H1 (cell line): ENCODE measurements at regions not wholly inside any gene's neighbourhood (a gene's known extent, or its start where the extent isn't known, plus 50 kb on each side); places are given as distances from the start of the nearest gene placed in this dataset.

Source experiments
- CTCF ChIA-PET: fragments of 300-600 bp; sonication (Branson Sonifier 250); formaldehyde crosslinking; loops from one replicate; lab custom pipeline; 2021; ENCODE audit not compliant: partially characterized antibody; lab: Charles Lee
- POLR2A ChIA-PET: fragments of 300-600 bp; sonication (Branson Sonifier 250); formaldehyde crosslinking; loops from one replicate; lab custom pipeline; 2021; ENCODE audit warnings: inconsistent platforms; ENCODE audit not compliant: partially characterized antibody; lab: Charles Lee
- DNase-seq, 2 experiments: peaks; one replicate each; pipeline versions ENCODE4 v3.0.0 to v3.0.0-alpha.2; 2010 to 2022; ENCODE audit warnings: low spot score in 2 of 2, low read depth in 1 of 2, mixed read lengths in 1 of 2
- FAIRE-seq: peaks from 2 replicates; lab custom pipeline; 2011; peaks lifted over from hg19 to GRCh38; lab: Jason Lieb, UNC
- H2AFZ ChIP-seq: 2 replicates; pipeline ENCODE4 v1.8.1; 2012; ENCODE audit warnings: low read length, inconsistent platforms
- H2AK5ac ChIP-seq: 2 replicates; pipeline ENCODE4 v1.6.1; 2013; ENCODE audit warnings: low read depth, low read length
- H2BK120ac ChIP-seq: replicated peaks from 2 replicates; pipeline ENCODE3; 2013; ENCODE audit warnings: low read depth, low read length, inconsistent platforms
- H2BK12ac ChIP-seq: 2 replicates; pipeline ENCODE4 v1.6.1; 2013; ENCODE audit warnings: low read depth, low read length
- H2BK15ac ChIP-seq: 2 replicates; pipeline ENCODE4 v1.6.1; 2013; ENCODE audit warnings: low read length
- H2BK20ac ChIP-seq: 2 replicates; pipeline ENCODE4 v1.6.1; 2013; ENCODE audit warnings: low read length
- H2BK5ac ChIP-seq: 2 replicates; pipeline ENCODE4 v1.6.1; 2013; ENCODE audit warnings: low read depth, low read length
- H3K14ac ChIP-seq: 2 replicates; pipeline ENCODE4 v1.6.1; 2013; ENCODE audit warnings: inconsistent platforms; ENCODE audit not compliant: insufficient read length
- H3K18ac ChIP-seq: 2 replicates; pipeline ENCODE4 v1.6.1; 2013; ENCODE audit warnings: low read length; ENCODE audit errors: extremely low read depth
- H3K23ac ChIP-seq: 2 replicates; pipeline ENCODE4 v1.6.1; 2013; ENCODE audit warnings: inconsistent platforms; ENCODE audit not compliant: insufficient read length
- H3K23me2 ChIP-seq: 2 replicates; pipeline ENCODE4 v1.6.1; 2013; ENCODE audit warnings: low read depth, low read length
- H3K27ac ChIP-seq: 2 replicates; pipeline ENCODE4 v1.6.1; 2011; ENCODE audit warnings: low read depth, low read length, inconsistent platforms
- H3K27me3 ChIP-seq, 4 experiments: replicated peaks in 1 of 4; 1 replicate in 1 of 4; 2 replicates in 3 of 4; pipeline versions ENCODE4 v1.6.1 to v1.8.1; 2011 to 2013; ENCODE audit warnings: low read length in 3 of 4, mild to moderate bottlenecking in 3 of 4, inconsistent platforms in 2 of 4, mixed read lengths in 2 of 4, moderate library complexity in 1 of 4; ENCODE audit not compliant: control insufficient read depth in 3 of 4, insufficient read depth in 3 of 4; ENCODE audit errors: extremely low read depth in 1 of 4
- H3K36me3 ChIP-seq, 4 experiments: 2 replicates each; pipeline versions ENCODE4 v1.6.1 to v1.8.1; 2011 to 2013; ENCODE audit warnings: mild to moderate bottlenecking in 4 of 4, low read length in 3 of 4, moderate library complexity in 2 of 4, control low read depth in 1 of 4, inconsistent platforms in 1 of 4; ENCODE audit not compliant: insufficient read depth in 4 of 4, control insufficient read depth in 2 of 4
- H3K4ac ChIP-seq: replicated peaks from 2 replicates; pipeline ENCODE3; 2013; ENCODE audit warnings: low read length, low read depth, mixed read lengths, inconsistent platforms; ENCODE audit not compliant: insufficient read length
- H3K4me1 ChIP-seq, 4 experiments: replicated peaks in 1 of 4; 1 replicate in 1 of 4; 2 replicates in 3 of 4; pipeline versions ENCODE4 v1.6.1 to v1.8.1; 2011 to 2013; ENCODE audit warnings: low read length in 3 of 4, inconsistent platforms in 2 of 4, mixed read lengths in 1 of 4; ENCODE audit not compliant: insufficient read depth in 4 of 4, control insufficient read depth in 3 of 4
- H3K4me2 ChIP-seq, 2 experiments: 2 replicates each; pipeline versions ENCODE4 v1.6.1 to v1.8.1; 2011 to 2013; ENCODE audit warnings: low read depth in 2 of 2, low read length in 2 of 2, control low read depth in 1 of 2, inconsistent platforms in 1 of 2, mild to moderate bottlenecking in 1 of 2; ENCODE audit not compliant: insufficient read depth in 1 of 2
- H3K4me3 ChIP-seq, 4 experiments: fragments of 200-600, 300-600 bp in 1 of 4; sonication (generic), shearing (Covaris generic), sonication (Bioruptor Twin) in 1 of 4; 2 replicates each; pipeline versions ENCODE4 v1.5.1 to v1.8.1; 2011 to 2016; ENCODE audit warnings: low read length in 4 of 4, low read depth in 3 of 4, control low read depth in 2 of 4, inconsistent platforms in 2 of 4, mild to moderate bottlenecking in 2 of 4, mixed read lengths in 1 of 4, moderate library complexity in 1 of 4; ENCODE audit not compliant: insufficient read depth in 2 of 4; ENCODE audit errors: extremely low read depth in 1 of 4
- H3K56ac ChIP-seq: replicated peaks from 2 replicates; pipeline ENCODE3; 2013; ENCODE audit warnings: low read depth, mild to moderate bottlenecking, mixed read lengths, low read length, inconsistent platforms; ENCODE audit not compliant: insufficient read length
- H3K79me1 ChIP-seq: 2 replicates; pipeline ENCODE4 v1.6.1; 2013; ENCODE audit warnings: low read depth, low read length, control low read depth
- H3K79me2 ChIP-seq, 2 experiments: 2 replicates each; pipeline versions ENCODE4 v1.6.1 to v1.8.1; 2012 to 2013; ENCODE audit warnings: low read length in 2 of 2, mild to moderate bottlenecking in 2 of 2, inconsistent platforms in 1 of 2; ENCODE audit not compliant: insufficient read depth in 2 of 2, control insufficient read depth in 1 of 2
- H3K9ac ChIP-seq, 4 experiments: replicated peaks in 1 of 4; 1 replicate in 1 of 4; 2 replicates in 3 of 4; pipeline versions ENCODE4 v1.6.1 to v1.8.1; 2011 to 2013; ENCODE audit warnings: low read depth in 3 of 4, low read length in 3 of 4, control low read depth in 2 of 4, mild to moderate bottlenecking in 2 of 4, moderate library complexity in 2 of 4, inconsistent platforms in 1 of 4; ENCODE audit errors: extremely low read depth in 1 of 4
- H3K9me3 ChIP-seq, 2 experiments: 2 replicates each; pipeline versions ENCODE4 v1.6.1 to v1.8.1; 2012 to 2013; ENCODE audit warnings: mild to moderate bottlenecking in 2 of 2, moderate library complexity in 2 of 2, control low read depth in 1 of 2, inconsistent platforms in 1 of 2, low read depth in 1 of 2, low read length in 1 of 2, mixed read lengths in 1 of 2; ENCODE audit not compliant: insufficient read depth in 2 of 2
- H4K20me1 ChIP-seq, 2 experiments: replicated peaks in 1 of 2; 2 replicates each; pipeline versions ENCODE3 to v1.8.1; 2011 to 2013; ENCODE audit warnings: inconsistent platforms in 2 of 2, low read length in 2 of 2, mild to moderate bottlenecking in 1 of 2; ENCODE audit not compliant: insufficient read depth in 2 of 2, control insufficient read depth in 1 of 2
- H4K5ac ChIP-seq: 2 replicates; pipeline ENCODE4 v1.6.1; 2013; ENCODE audit warnings: low read length, low read depth, mixed read lengths, inconsistent platforms; ENCODE audit not compliant: insufficient read length
- H4K8ac ChIP-seq: 2 replicates; pipeline ENCODE4 v1.8.0; 2013; ENCODE audit warnings: mild to moderate bottlenecking, moderate library complexity, low read length, inconsistent platforms; ENCODE audit not compliant: insufficient read depth; ENCODE audit errors: extremely low read depth
- H4K91ac ChIP-seq: replicated peaks from 2 replicates; pipeline ENCODE3; 2013; ENCODE audit warnings: low read length, mixed read lengths, inconsistent platforms; ENCODE audit not compliant: insufficient read length
- BCL11A ChIP-seq, 2 experiments: IDR thresholded peaks; one replicate each; pipeline ENCODE4 v1.6.1; 2011; ENCODE audit warnings: low read depth in 2 of 2, low read length in 2 of 2, mild to moderate bottlenecking in 2 of 2
- CBX5 ChIP-seq: fragments of 300-800, 300-1000 bp; sonication (generic); IDR thresholded peaks from 2 replicates; pipeline ENCODE4 v1.7.1; 2016; ENCODE audit warnings: antibody characterized with exemption, low read length, low read depth
- EZH2 ChIP-seq: fragments of 200-600 bp; sonication (generic); IDR thresholded peaks from 2 replicates; pipeline ENCODE4 v1.7.1; 2012; ENCODE audit warnings: low read depth, mild to moderate bottlenecking, moderate library complexity, low read length, inconsistent platforms; ENCODE audit not compliant: severe bottlenecking
- HDAC2 ChIP-seq, 2 experiments: fragments of 300-600 bp in 1 of 2; sonication (generic) in 1 of 2; IDR thresholded peaks; 2 replicates each; pipeline ENCODE4 v1.6.1; 2011 to 2012; ENCODE audit warnings: low read depth in 2 of 2, low read length in 2 of 2, mild to moderate bottlenecking in 2 of 2, moderate library complexity in 2 of 2, borderline replicate concordance in 1 of 2, inconsistent platforms in 1 of 2
- NANOG ChIP-seq: IDR thresholded peaks from 2 replicates; pipeline ENCODE4 v1.6.1; 2011; ENCODE audit warnings: low read length, low read depth, mild to moderate bottlenecking, inconsistent platforms; ENCODE audit not compliant: insufficient read depth, poor library complexity, severe bottlenecking
- PHF8 ChIP-seq: fragments of 200-600 bp; sonication (generic); conservative IDR thresholded peaks from 2 replicates; pipeline ENCODE4 v1.7.1; 2012; ENCODE audit warnings: low read depth, mild to moderate bottlenecking, inconsistent platforms, low read length, moderate library complexity
- POLR2A ChIP-seq, 2 experiments: IDR thresholded peaks; 1 replicate in 1 of 2; 2 replicates in 1 of 2; pipeline ENCODE4 v1.6.1; 2011; ENCODE audit warnings: low read depth in 2 of 2, low read length in 2 of 2, mild to moderate bottlenecking in 2 of 2; ENCODE audit errors: control extremely low read depth in 1 of 2
- SAP30 ChIP-seq: fragments of 300-600 bp; sonication (generic); IDR thresholded peaks from 2 replicates; pipeline ENCODE4 v1.7.1; 2012; ENCODE audit warnings: low read length, moderate library complexity, mild to moderate bottlenecking, inconsistent platforms; ENCODE audit not compliant: insufficient read depth, insufficient replicate concordance
- TAF7 ChIP-seq: optimal IDR thresholded peaks from 2 replicates; pipeline ENCODE3; 2011; ENCODE audit warnings: low read depth, mild to moderate bottlenecking, inconsistent platforms, low read length, moderate library complexity, borderline replicate concordance
- WGBS, 2 experiments: shearing (Covaris generic) in 1 of 2; methylation state at CpG; one replicate each; pipeline versions ENCODE4 v1.1.6 to v1.1.7; 2013 to 2015; ENCODE audit warnings: low lambda C conversion rate in 2 of 2, mixed read lengths in 2 of 2, inconsistent platforms in 1 of 2, low coverage in 1 of 2, missing lambda C conversion rate in 1 of 2; ENCODE audit not compliant: insufficient replicate concordance in 2 of 2, insufficient coverage in 1 of 2, insufficient read length in 1 of 2; ENCODE audit errors: extremely low coverage in 1 of 2, missing lambda C conversion rate in 1 of 2; 5-methylcytosine and 5-hydroxymethylcytosine counted together
- TF ChIP-seq, protein P1 (sequence below): IDR thresholded peaks from 2 replicates; pipeline ENCODE4 v1.6.1; 2011; ENCODE audit warnings: low read depth, mild to moderate bottlenecking, low read length; ENCODE audit not compliant: insufficient read depth

DNA sequence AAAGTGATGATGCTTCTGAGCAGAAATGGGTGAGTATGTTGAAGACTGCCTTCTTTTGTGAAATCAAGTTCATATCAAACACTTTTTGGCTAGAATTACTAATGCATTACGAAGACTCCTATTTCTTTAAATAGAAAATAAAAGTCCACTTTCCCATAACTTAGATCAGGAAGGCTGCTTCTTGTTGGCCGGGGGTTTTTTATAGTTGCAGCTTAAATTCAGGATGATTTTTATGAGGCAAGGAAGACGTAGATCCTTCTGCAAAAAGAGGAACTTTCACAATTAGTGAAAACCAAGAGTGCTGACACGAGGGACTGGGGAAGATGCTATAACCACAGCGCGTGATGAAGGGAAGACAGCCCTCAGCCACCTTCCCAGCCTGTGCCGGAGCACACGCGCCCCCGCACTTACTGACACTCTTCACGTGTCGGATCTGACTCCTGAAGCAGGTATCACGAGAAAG lies 206.1 kb upstream of the PRDM1 start:
- Histone ChIP-seq H2BK5ac (no peak overlapping the region), H3K14ac (no peak overlapping the region), H4K20me1 (no peaks in the 10 kb centered on the region), H3K18ac (no peak overlapping the region), H3K9me3 (no peaks in the 10 kb centered on the region), H3K27me3 (no peaks in the 10 kb centered on the region; a peak in 1 of 7 replicates), H3K23me2 (no peaks in the 10 kb centered on the region; the same call in 1 of the 2 replicates), H3K36me3 (no peaks in the 10 kb centered on the region), H2AK5ac (no peak overlapping the region), H2BK20ac (0 out of 2 replicates have a peak overlapping the region, but pooled peaks have one; percentile 24), H3K56ac (no peak overlapping the region), H2BK12ac (no peak overlapping the region), H3K9ac (no peak overlapping the region), H3K4me1 (no peaks in the 10 kb centered on the region), H3K4me2 (no peak overlapping the region), H2AFZ (no peak overlapping the region), H4K91ac (no peak overlapping the region), H3K23ac (no peak overlapping the region), H3K79me1 (no peaks in the 10 kb centered on the region), H3K4me3 (no peak overlapping the region), H3K27ac (no peak overlapping the region), H4K8ac (no peak overlapping the region), H4K5ac (no peak overlapping the region), H2BK120ac (no peak overlapping the region), H2BK15ac (no peak overlapping the region), H3K4ac (no peak overlapping the region), H3K79me2 (no peaks in the 10 kb centered on the region)
- 86% methylated on average over 13 of the region's 13 CpGs; no CpG with 5 or more reads in 1 of the 2 experiments for WGBS, 2 experiments
- TF ChIP-seq, protein P1, sequence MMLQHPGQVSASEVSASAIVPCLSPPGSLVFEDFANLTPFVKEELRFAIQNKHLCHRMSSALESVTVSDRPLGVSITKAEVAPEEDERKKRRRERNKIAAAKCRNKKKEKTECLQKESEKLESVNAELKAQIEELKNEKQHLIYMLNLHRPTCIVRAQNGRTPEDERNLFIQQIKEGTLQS = no peak
- TF ChIP-seq EZH2 (no peak), PHF8 (no peak), HDAC2 (IDR thresholded peaks at IDR 0.05; ENCODE audit: borderline replicate concordance in 1 of 2, low read depth in 2 of 2, low read length in 2 of 2) (no peak), BCL11A (IDR thresholded peaks at IDR 0.05; ENCODE audit: low read depth in 2 of 2, low read length in 2 of 2) (no peak), NANOG (no peak), SAP30 (no peak), POLR2A (IDR thresholded peaks at IDR 0.05; ENCODE audit: control extremely low read depth in 1 of 2, low read depth in 2 of 2, low read length in 2 of 2) (no peak), CBX5 (no peak), TAF7 (no peak)
- ChIA-PET POLR2A (interaction anchor here (0.6 kb wide), 1 partner anchor 14 kb away, joined by 3 read pairs; no protein-coding TSS in a partner anchor), CTCF (no interaction called here)
- FAIRE-seq (no peak), DNase-seq (no peak)
